NCI-H1436 (cell line): ENCODE measurements at regions not wholly inside any gene's neighbourhood (a gene's known extent, or its start where the extent isn't known, plus 50 kb on each side); places are given as distances from the start of the nearest gene placed in this dataset.

Experiments
- DNase-seq: peaks from one replicate; lab custom pipeline; 2025; lab: John Stamatoyannopoulos, UW

DNA sequence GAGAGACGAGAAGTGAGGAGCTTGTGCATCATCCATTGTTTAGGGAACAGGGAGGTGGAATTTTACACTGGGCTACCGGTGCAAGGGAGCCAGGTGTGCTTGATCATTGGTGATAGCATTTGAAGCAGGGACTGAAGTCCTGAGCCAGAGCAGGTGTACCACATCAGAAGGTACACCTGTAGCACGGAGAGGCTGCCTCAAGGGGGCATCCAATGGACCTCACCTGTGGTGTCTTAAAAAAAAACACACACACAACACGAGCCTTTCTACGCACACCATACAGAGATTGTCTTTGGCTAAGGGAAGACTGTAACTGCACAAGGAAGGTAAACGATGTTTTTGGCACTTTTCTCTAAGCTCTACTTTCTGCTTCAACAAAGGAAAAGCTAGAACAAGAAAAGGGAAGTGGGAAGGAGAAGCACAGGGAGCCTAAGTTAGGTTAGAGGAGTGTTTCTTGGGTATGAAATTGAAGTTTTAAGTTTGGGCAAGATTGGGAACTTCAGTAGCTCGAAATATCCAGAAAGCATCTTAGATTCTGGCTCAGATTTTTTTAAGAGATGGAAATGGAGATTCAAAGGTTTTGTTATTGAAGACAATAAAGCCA lies 334.3 kb upstream of the FBXO33 start:
- DNase-seq: no peak

DNA sequence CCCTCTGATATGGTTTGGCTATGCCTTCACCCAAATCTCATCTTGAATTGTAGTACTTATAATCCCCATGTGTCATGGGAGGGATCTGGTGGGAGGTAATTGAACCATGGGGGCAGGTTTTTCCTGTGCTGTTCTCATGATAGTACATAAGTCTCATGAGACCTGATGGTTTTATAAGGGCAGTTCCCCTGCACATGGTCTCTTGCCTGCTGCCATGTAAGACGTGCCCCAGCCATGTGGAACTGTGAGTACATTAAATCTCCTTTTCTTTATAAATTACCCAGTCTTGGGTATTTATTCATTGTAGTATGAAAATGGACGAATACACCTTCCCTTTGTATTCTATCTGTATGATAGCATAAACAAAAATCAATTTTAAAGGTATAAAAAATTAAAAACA lies 333.4 kb upstream of the FBXO33 start:
- no peak for DNase-seq

DNA sequence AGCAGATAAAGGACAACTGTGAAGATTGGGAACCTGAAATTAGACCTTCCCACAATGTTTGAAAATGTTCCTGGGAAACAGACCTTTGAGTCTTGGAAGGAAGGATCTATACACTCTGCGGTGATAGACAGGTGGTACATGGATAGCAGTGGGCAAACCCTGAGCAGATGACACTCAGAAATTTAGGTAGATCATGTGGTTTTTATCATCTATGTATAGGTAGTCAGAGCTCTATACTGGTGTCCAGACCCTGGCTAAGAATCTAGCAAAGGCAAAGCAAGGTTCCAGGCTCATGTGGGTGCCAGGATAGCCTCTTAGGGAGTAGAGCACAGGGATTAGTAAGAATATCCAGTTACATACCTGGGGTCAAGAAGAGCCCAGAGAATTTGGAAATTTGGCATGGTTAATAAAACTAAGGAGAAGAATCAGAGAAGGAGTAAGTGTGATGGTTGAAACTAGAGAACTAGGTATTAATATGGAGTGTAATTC lies 331.2 kb upstream of the FBXO33 start:
- DNase-seq: no peak

DNA sequence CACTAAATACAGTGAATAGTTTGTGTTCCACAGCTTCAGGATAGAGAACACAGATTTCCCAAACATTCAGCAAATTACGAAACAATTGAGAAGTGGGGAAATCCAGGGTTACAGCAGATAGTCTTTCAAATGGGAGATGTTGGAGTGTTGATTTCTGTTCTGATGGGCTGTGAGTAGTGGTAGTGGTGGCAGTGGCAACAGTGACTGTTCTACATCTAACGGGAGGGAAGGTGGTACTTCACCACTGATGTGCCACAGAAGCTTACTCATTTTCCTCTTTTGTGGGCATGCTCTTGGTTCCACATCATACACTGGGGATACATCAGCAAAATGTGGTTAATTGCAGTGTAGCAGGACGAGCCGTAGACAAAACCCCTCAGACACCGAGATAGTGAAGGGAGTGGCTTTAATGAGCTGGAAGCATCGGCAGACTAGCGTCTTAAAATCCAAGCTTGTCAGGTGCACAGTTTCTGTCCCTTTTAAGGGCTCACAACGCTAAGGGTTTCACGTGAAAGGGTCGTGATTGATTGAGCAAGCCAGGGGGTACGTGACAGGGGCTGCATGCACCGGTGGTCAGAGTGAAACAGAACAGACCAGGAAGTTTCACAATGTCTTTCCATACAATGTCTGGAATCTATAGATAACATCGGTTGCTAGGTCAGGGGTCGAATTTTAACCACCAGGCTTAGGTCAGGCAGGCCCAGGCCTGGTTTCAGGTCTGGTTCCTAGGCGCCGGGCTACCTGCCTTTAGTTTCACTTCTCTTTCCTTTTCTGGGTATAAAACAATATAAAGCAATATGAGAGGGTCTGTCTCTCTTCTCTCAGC lies 330.6 kb upstream of the FBXO33 start:
- DNase-seq: no peak

DNA sequence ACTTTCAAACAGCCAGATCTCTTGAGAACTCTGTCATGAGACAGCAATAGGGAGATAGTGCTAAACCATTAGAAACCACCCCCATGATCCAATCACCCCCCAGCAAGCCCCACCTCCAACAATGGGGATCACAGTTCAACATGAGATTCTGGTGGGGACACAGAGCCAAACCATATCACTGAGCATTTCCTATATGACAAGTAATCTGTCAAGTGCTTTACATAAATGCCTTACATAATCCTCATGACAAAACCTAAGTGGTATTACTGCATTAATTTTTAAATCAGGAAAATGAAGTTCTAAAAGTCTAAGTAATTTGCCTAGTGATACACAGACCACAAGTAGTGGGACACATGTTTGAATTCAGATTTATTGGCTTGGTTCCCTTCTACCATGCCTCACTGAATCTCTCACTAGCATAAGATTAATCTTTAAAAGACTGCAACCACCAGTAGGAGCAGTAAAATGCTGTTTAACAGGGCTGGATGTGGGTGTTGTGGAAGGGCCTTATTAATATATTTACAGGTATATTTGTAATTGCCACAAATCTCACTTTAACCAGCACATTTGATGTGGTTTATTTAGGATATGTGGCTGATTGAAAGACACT lies 323.1 kb upstream of the FBXO33 start:
- DNase-seq: no peak

DNA sequence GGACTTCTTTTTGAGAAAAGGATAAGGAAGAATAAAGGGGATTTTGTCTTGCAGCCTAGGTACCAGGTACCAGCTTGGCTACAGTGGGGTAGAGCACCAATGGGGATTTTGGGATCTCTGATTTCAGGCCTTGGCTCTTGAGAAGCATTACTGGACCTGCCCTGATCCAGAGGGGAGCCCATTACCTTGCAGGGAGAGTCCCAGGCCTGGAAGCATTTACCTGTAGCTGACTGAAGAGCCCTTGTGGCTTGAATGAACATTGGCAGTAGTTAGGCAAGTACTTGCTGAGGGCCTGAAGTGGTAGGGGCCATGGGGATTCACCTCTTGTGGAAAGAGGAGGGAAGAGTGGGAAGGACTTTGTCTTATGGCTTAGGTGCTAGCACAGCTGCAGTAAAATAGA lies 308.2 kb upstream of the FBXO33 start:
- no peak for DNase-seq

DNA sequence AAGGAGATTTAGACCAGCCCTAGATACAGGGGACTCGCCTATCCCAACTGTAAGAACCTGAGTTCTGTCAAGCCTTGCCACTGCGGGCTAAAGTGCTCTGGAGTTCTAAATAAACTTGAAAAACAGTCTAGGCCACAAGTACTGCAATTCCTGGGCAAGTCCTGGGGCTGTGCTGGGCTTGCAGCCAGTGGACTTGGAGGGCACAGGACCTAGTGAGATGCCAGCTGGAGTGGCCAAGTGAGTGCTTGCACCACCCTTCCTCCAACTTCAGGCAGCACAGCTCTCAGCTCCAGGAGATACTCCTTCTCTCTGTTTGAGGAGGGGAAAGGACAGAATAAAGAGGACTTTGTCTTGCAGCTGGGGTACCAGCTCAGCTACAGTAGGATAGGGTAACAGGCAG lies 307.6 kb upstream of the FBXO33 start:
- DNase-seq: no peak

DNA sequence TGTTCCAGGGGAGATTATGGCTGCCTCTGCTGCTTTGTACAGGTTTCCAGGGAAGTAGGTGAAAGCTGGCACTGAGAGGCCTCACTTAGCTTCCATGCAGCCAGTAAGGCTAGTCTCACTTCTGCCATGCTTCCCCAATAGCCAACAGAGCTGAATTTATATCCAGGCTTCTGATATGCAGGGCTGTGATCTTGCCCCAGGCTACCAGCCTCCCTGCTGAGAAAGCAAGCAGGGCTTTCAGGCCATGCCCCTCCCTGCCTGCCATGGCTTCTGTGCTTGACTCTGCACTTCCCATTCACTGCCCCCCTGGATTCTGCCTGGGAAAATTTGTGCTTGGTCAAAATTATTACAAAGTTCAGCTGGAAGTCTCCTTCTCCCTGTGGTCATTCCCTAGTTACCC lies 302.1 kb upstream of the FBXO33 start:
- no peak for DNase-seq

DNA sequence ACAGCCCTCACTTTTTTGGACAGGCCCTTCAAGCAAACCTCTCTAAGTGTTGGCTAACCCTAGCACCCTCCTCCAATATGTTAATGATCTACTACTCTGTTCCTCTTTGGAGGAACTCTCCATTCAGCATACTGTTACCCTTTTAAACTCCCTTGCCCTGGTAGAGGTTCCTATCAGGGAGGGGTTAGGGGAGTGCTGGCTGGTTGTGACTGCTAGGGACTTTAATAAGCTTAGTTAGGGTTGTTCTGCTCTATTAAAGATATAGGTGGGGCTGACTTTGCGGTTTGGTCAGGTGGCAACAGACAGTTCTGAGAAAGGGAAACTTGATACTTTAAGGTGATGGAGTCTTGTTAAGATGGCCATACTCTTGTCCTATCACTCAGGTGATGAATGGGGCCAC lies 301.5 kb upstream of the FBXO33 start:
- no peak for DNase-seq

DNA sequence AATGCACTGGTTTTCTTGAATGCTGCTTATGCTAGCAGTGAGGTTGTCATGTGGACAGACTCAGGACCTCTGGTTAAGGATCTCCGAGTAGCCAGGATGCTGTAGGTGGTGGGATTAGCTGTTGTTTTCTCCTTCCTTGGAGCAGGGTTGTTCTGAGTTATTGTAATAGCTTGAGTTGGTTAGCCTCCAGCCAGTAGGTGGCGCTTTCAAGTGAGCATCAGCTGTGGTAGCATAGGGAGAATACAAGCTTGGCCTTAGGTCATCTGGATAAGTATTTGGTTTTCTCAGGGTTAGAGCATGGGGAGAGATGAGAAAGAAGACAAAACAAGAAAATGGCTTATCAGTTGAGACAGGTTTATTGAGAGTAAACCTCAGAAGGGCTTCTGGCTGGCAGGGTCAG lies 299.7 kb upstream of the FBXO33 start:
- no peak for DNase-seq

DNA sequence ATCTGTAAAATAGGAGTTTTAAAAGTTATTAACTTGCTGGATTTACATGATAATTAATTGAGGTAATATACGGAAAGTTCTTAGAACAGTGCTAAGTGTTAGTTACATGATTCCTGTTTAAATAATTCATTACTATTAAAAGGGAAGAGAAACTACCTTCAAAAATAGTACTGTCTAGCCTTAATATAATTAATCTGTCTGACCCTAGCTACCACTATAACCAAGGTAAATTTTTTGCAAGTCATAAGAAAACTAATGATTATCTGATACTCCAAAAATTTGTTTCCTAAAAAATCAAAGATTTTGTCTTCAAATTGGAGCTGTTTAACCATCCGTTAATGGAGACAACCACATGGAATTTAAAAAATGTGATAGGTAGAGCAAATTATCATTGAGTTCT lies 294.3 kb upstream of the FBXO33 start:
- DNase-seq: no peak

DNA sequence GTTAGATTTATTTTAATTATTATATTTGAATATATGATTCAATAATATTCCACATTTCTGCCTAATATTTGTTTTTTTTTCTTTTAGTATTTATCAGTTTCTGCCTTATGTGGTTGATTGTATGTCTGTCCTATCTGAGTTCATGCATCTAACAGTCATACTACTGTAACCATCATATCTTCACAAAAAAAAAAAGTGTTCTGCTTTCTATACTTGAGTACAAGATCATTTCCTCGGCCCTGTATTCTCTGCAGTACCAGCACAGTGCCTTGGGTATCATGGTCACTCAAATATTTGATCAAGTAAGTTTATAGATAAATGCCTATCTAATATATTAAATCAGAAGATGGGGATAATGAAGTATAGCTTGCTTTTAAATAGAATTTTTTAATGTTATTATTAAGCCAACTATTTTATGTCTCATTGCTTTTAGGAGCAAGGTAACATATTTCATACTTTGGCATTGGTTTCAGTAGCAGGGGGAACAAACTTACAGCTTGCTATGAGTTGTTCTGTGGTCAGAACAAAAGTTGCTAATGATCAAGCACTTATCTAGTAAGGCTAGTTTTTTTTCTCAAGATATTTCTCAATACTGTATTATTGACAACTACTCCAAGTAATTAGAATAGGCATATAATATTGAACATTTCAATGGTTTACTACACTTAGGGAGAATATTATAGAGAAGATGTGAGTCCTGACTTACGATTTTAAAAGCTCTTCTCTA lies 290.5 kb upstream of the FBXO33 start:
- DNase-seq: no peak

DNA sequence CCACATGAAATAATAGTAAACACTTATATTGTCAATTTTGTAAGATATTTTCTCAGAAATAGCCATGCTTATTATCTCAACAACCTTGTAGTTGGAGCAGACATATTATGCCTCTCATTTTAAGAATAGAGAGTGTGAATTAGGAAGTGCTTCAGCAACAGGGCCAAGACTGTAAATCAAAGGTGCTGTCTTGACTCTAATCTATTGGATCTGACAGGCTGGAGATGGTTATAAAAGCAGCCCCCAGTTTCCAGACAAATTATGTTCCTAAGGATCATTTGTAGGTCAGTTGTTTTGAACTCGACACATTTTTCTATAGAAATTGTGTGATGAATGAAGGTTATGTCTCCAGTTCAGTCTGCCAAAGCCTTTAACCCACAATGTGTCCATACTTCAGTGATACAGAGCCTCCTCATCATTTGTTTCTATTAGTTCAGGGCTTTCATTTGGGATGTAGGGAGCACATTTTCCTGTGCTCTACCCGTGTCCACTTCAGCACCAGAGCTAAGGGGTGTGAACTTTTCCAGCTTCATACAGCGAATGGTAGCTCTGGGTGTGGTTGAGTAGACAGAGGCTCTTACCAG lies 284.8 kb upstream of the FBXO33 start:
- no peak for DNase-seq

DNA sequence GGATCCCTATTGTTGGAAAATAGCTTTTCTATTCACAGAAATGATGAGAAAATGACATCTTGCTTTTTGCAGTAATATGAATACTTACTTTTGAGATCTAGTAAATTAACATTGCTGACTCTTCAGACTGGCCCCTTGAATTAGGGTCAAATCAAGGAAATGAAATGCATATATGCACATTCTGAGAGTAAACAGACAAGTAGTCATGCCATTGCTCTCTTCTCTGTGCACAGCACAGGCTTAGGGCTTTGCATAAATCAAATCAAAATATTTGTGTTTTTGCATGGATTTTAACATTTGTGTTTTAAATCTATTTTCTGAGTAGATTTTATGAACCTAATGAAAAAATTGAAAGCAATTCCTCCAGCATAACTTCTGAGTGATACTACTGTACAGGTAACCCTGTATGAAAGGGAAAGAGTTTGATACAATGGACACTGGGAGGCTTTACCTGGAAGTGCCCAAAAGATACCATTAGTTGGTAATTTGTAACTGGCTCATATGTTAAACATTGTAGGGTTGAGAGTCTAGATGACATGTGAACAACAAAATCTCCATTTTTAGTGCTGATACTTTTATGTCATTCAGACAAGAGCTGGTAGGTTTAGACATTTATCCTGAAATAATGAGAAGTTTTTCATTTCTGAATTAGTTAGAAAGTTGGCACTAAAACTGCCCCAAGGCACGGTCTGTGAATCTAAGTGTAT lies 280.2 kb upstream of the FBXO33 start:
- no peak for DNase-seq

DNA sequence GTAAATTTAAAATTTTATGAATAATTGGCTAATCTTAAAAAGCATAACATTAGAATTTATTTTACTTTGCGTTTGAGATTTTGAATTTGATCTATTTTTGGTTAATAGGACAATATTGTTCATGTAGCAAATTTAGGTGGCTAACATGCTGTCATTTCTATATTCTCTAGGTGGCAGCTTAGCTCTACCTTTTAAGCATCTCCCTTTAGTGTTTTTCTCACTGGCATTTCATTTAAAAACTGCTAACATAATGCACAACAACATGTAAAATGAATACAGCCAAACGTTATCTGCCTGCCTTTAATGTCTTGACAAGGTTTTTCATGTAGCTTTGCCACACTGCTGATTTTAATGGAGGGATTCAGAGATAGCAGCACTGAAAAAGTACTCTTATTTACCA lies 272.4 kb upstream of the FBXO33 start:
- DNase-seq: no peak

DNA sequence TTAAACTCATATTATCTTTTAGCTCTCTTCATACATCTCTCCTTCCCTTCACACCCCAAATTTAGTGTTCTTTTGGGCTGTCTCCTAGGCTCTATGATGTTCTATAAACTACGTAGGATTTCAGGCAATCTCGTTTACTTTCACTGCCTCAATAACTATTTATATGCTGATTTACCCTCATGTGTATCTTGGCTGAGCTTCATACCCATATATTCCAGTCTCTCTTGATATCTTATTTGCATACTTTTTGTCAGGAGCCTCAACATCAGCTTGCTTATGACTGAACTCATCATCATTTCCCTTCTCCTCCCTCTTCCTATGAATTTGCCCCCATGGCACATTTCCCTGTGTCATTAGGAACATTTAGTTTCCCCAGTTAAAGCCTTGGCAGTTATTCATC lies 262.1 kb upstream of the FBXO33 start:
- no peak for DNase-seq

DNA sequence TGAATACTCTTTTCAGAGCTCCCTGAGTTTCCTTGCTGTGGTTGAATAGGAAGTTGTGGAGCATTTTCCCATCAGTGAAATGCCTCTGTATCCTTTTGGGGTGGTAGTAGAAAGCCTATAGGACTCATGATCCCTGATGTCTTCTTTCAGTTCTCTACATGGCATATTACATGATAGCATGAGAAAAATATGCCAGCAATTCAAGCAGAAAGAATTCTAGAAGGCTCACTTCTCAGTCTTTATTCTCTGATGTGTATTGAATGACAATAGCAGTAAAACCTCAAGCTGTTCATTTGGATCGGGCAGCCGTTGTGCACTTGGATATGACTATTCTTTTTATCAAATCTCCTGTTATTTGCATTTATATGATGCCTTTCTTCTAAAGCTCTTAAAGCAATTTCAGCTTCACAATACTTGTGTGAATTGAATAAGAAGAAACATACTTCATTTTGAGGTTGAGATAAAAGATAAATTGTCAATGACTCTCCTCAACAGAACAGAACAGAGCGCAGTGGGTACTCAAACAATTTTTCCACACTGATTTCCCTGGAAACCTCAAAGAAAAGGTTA lies 251.5 kb upstream of the FBXO33 start:
- DNase-seq: no peak

DNA sequence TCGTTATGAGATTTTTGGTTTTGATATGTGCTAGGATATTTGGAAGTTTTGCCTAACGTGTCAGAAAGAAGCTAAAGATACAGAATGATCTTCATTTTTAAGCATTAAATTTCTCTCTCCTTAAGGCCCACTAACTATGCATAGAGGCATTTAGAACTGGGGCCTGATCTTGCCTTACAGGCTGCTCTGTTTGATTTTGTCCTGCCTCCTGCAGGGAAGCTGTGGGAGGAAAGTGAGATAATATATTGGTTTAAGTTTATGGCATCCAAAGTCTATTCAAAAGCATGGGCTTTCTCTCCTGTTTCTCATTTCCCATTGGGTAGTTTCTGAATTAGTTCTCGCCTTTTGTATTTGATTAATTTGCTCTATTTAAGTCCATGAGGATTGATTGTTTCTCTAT lies 250.3 kb upstream of the FBXO33 start:
- no peak for DNase-seq

DNA sequence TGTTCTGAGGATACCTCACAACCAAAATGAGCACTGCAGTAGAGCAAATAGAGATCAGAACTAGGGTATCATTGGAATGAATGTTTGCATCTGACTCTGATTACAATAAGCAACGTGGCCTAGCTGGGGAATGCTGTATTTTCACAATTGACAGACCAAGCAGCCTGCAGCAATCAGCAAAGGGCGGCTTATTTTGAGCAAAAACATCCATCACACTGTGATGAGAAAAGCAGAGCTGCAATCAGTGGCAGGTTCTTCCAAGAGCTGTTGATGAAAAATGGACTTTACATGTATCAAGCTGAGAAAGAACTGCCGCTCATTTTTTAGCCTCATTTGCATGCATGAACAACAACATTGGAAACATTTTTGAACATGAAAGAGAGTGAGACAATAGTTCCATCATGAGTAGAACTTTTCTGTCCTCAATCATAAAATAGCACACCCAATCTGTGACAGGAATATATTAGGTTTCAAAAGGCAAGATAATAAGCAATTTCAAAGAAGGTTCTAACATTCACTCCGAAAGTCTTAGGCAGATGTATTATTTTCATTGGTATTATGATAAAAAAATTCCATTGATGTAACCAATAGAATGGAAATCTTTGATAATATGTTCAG lies 249.7 kb upstream of the FBXO33 start:
- no peak for DNase-seq

DNA sequence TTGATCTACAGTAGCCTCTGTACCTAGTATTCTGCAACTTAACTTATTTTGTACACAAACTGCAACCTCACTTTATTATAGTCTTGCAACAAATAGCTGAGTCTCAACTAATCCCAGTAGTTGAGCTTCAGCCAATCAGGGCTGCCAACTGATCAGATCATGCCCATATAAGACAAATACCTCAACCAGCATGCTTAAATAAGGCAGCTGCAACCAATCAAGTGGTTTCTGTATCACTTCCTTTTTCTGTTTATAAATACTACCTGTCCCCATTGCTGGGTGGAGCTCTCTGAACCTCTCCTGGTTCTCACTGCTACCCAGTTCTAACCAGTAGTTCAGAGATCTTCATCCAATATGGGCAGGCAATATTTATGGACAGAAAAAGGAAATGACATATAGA lies 248.5 kb upstream of the FBXO33 start:
- DNase-seq: no peak

DNA sequence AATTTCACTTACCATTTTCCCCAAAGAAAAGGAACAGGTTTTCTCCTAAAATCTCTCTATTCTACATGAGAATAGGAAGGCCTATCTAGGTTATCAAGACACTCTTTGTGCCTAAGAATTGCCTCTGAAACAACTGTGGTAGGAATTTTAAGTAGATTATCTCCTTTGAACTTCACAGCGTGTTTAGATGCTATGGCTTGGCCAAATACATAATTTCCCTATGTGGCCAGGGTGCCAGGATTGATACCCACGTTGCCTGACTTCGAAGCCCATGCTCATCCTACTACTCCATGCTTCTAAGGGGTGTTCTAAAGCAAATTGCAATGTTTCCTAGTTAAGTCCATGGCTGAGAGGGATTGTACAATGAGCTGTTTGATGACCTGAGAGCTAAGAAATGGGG lies 241.5 kb upstream of the FBXO33 start:
- no peak for DNase-seq
